ENCODE measurements at regions not wholly inside any gene's neighbourhood (a gene's known extent, or its start where the extent isn't known, plus 50 kb on each side); places are given as distances from the start of the nearest gene placed in this dataset.

- TF ChIP-seq, protein P1, sequence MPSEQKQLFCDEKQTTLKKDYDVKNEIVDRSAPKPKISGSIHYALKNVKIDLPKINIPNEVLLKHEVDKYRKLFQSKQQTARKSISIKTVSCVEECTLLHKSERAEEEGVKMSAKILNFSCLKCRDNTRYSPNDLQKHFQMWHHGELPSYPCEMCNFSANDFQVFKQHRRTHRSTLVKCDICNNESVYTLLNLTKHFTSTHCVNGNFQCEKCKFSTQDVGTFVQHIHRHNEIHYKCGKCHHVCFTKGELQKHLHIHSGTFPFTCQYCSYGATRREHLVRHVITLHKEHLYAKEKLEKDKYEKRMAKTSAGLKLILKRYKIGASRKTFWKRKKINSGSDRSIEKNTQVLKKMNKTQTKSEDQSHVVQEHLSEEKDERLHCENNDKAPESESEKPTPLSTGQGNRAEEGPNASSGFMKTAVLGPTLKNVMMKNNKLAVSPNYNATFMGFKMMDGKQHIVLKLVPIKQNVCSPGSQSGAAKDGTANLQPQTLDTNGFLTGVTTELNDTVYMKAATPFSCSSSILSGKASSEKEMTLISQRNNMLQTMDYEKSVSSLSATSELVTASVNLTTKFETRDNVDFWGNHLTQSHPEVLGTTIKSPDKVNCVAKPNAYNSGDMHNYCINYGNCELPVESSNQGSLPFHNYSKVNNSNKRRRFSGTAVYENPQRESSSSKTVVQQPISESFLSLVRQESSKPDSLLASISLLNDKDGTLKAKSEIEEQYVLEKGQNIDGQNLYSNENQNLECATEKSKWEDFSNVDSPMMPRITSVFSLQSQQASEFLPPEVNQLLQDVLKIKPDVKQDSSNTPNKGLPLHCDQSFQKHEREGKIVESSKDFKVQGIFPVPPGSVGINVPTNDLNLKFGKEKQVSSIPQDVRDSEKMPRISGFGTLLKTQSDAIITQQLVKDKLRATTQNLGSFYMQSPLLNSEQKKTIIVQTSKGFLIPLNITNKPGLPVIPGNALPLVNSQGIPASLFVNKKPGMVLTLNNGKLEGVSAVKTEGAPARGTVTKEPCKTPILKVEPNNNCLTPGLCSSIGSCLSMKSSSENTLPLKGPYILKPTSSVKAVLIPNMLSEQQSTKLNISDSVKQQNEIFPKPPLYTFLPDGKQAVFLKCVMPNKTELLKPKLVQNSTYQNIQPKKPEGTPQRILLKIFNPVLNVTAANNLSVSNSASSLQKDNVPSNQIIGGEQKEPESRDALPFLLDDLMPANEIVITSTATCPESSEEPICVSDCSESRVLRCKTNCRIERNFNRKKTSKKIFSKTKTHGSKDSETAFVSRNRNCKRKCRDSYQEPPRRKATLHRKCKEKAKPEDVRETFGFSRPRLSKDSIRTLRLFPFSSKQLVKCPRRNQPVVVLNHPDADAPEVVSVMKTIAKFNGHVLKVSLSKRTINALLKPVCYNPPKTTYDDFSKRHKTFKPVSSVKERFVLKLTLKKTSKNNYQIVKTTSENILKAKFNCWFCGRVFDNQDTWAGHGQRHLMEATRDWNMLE (tag by site-specific recombination; conservative IDR thresholded peaks at IDR 0.05; ENCODE audit: low read depth): no peak
- TF ChIP-seq ZNF248 (tag by site-specific recombination; IDR thresholded peaks at IDR 0.05) (no peak), ZBTB48 (tag by site-specific recombination; IDR thresholded peaks at IDR 0.05) (no peak), SCRT2 (tag by site-specific recombination; IDR thresholded peaks at IDR 0.05) (0 out of 2 replicates have a peak, but pooled peaks have one; percentile 47), ZNF132 (tag by site-specific recombination; IDR thresholded peaks at IDR 0.05; ENCODE audit: borderline replicate concordance) (no peak)
- Histone ChIP-seq H3K4me1 (ENCODE audit: control insufficient read depth, insufficient read depth, low read length) (no peaks in the 10 kb centered on the region), H3K36me3 (ENCODE audit: control insufficient read depth in 2 of 2, insufficient read depth in 1 of 2, low read length in 2 of 2) (no peaks in the 10 kb centered on the region), H3K27ac (ENCODE audit: extremely low read depth, low read depth, low read length) (no peak overlapping the region), H3K4me3 (ENCODE audit: low read depth, low read length) (no peak overlapping the region), H3K9me3 (ENCODE audit: control insufficient read depth, insufficient read depth, low read depth, low read length) (no peaks in the 10 kb centered on the region)
- ChIA-PET CTCF (no interaction called here), POLR2A (no interaction called here)
These were observed 113.6 kb upstream of the ANO5 start for GRCh38 chr11:22079133-22079872.

- H3K27ac ChIP-seq (ENCODE audit: extremely low read depth, low read depth, low read length): no peak overlapping the region
- ChIA-PET POLR2A (no interaction called here), CTCF (no interaction called here)
- no peaks in the 10 kb centered on the region for H3K36me3 ChIP-seq (ENCODE audit: control insufficient read depth in 2 of 2, insufficient read depth in 1 of 2, low read length in 2 of 2)
- H3K9me3 ChIP-seq (ENCODE audit: control insufficient read depth, insufficient read depth, low read depth, low read length): no peaks in the 10 kb centered on the region
- TF ChIP-seq ZNF677 (tag by site-specific recombination; IDR thresholded peaks at IDR 0.05): no peak
- H3K4me3 ChIP-seq (ENCODE audit: low read depth, low read length): no peak overlapping the region
- H3K4me1 ChIP-seq (ENCODE audit: control insufficient read depth, insufficient read depth, low read length): no peaks in the 10 kb centered on the region
These were observed 110.7 kb upstream of the ANO5 start for GRCh38 chr11:22082178-22082577.

DNA sequence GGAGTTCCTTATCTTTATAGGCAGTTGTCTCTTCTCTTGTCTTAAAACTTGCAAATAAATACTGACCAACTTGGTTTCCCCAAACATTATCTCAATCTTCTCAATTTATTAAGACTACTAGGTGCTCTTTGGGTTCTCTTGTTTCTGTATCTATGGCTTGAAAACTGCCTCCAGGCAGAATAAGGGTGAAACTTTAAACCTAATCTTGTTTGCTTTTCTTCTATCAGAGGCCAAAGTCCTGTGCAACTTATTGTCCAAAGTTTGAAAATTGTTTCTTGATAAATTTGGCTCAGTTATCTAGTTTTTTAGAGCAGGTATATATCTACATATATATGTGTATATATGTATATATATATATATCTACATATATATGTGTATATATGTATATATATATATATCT, 110.1 kb upstream of the ANO5 start:
- ChIA-PET POLR2A (no interaction called here), CTCF (no interaction called here)
- H3K4me3 ChIP-seq (ENCODE audit: low read depth, low read length): no peak overlapping the region
- no peak for TF ChIP-seq ZNF292 (tag by site-specific recombination; IDR thresholded peaks at IDR 0.05; ENCODE audit: borderline replicate concordance, low read depth)
- TF ChIP-seq, protein P2, sequence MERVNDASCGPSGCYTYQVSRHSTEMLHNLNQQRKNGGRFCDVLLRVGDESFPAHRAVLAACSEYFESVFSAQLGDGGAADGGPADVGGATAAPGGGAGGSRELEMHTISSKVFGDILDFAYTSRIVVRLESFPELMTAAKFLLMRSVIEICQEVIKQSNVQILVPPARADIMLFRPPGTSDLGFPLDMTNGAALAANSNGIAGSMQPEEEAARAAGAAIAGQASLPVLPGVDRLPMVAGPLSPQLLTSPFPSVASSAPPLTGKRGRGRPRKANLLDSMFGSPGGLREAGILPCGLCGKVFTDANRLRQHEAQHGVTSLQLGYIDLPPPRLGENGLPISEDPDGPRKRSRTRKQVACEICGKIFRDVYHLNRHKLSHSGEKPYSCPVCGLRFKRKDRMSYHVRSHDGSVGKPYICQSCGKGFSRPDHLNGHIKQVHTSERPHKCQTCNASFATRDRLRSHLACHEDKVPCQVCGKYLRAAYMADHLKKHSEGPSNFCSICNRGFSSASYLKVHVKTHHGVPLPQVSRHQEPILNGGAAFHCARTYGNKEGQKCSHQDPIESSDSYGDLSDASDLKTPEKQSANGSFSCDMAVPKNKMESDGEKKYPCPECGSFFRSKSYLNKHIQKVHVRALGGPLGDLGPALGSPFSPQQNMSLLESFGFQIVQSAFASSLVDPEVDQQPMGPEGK (tag by site-specific recombination; IDR thresholded peaks at IDR 0.05): no peak
- H3K27ac ChIP-seq (ENCODE audit: extremely low read depth, low read depth, low read length): no peak overlapping the region
- H3K36me3 ChIP-seq (ENCODE audit: control insufficient read depth in 2 of 2, insufficient read depth in 1 of 2, low read length in 2 of 2): no peaks in the 10 kb centered on the region
- no peaks in the 10 kb centered on the region for H3K4me1 ChIP-seq (ENCODE audit: control insufficient read depth, insufficient read depth, low read length)
- H3K9me3 ChIP-seq (ENCODE audit: control insufficient read depth, insufficient read depth, low read depth, low read length): no peaks in the 10 kb centered on the region

- ChIA-PET CTCF (no interaction called here), POLR2A (no interaction called here)
- Histone ChIP-seq H3K36me3 (ENCODE audit: control insufficient read depth in 2 of 2, insufficient read depth in 1 of 2, low read length in 2 of 2) (no peaks in the 10 kb centered on the region), H3K27ac (ENCODE audit: extremely low read depth, low read depth, low read length) (no peak overlapping the region), H3K9me3 (ENCODE audit: control insufficient read depth, insufficient read depth, low read depth, low read length) (no peaks in the 10 kb centered on the region), H3K4me3 (ENCODE audit: low read depth, low read length) (no peak overlapping the region), H3K4me1 (ENCODE audit: control insufficient read depth, insufficient read depth, low read length) (no peaks in the 10 kb centered on the region)
- TF ChIP-seq ZNF521 (tag by site-specific recombination; IDR thresholded peaks at IDR 0.05) (no peak), ZNF169 (tag by site-specific recombination; IDR thresholded peaks at IDR 0.05) (no peak), ZNF776 (tag by site-specific recombination; IDR thresholded peaks at IDR 0.05; ENCODE audit: borderline replicate concordance) (no peak), ZFP3 (tag by site-specific recombination; IDR thresholded peaks at IDR 0.05; ENCODE audit: low read depth) (no peak), ZNF549 (tag by site-specific recombination; IDR thresholded peaks at IDR 0.05) (no peak), ZNF175 (tag by site-specific recombination; IDR thresholded peaks at IDR 0.05) (no peak), ZNF16 (tag by site-specific recombination; IDR thresholded peaks at IDR 0.05; ENCODE audit: low read depth) (no peak), ZNF596 (tag by site-specific recombination; IDR thresholded peaks at IDR 0.05) (no peak), ZNF530 (tag by site-specific recombination; IDR thresholded peaks at IDR 0.05; ENCODE audit: low read depth) (no peak), ZFP69B (tag by site-specific recombination; IDR thresholded peaks at IDR 0.05) (no peak), GLIS2 (tag by site-specific recombination; IDR thresholded peaks at IDR 0.05) (no peak)
These were observed 108.8 kb upstream of the ANO5 start for GRCh38 chr11:22084056-22084455.

Measured in HEK293 (cell line).